ENCODE measurements at regions not wholly inside any gene's neighbourhood (a gene's known extent, or its start where the extent isn't known, plus 50 kb on each side); places are given as distances from the start of the nearest gene placed in this dataset.

DNA sequence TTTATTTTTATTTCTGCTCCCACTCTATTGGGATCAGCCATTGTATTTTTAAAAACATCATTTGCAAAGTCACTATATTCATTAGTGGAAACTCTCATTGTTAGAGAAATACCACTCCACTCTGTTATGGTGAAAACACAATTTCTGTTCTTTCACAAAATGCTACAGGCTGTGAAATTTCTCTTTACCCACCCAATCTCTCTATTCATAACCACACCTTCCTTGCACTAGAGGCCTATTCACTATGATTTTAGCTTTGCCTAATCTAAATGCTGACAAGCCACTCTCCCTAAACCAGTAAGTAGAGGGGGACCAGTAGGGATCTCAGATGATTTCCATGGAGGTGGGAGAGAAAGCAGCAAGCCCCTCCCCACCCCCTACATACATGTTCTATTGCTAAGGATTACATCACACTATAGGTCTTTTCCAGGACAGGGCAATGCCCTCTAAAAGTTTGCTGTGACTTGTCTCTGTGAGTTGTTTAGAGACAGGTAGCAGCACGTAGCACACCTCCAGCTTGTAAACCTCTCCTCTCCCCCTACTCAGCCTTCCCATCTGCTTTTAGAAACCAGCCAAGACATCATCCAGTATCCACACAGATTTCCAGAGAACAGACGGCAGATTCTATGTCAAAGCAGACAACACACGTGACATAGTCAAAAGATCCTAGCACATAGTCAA lies 58.3 kb upstream of the PPP1R3C start:
- no peak for DNase-seq (ENCODE audit: low spot score)

DNA sequence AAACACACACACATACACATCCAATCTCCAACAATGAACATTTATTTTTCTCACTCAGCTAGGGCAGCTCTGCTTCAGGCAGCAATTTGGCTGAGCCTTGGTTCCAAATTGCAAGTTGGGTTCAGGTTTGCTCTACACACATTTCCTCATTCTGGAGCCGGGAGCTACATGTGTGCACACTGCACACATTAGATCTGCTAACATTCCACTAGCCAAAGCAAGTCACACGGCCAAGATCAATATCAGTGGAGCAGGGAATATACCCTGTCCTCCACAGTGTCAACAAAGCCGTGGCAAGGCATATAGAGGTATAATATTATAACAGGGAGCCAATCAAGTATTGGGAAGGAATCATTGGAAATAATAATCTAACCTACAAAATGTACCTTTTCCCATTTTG lies 57.5 kb upstream of the PPP1R3C start:
- no peak for DNase-seq (ENCODE audit: low spot score)

DNA sequence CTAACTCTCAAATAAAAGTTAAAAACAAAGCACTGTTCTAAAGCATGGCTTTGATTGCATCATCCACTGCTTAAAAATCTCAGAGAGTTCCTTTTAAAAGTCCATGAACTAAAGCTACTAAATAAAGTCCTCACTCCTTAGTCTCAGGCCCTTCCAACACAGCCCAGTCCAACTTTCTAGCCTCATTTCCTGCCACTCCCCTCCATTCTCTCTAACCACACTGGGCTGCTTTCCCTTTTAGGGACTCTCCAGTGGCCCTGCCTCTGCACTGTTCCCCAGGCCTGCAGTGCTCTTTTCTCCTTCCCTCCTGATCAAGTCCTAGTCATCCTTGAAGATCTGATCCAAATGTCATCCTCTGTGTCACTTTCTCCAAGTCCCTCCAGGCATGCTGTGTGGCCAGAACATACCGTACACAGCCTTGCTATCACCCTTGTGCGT lies 56.9 kb upstream of the PPP1R3C start:
- no peak for DNase-seq (ENCODE audit: low spot score)

DNA sequence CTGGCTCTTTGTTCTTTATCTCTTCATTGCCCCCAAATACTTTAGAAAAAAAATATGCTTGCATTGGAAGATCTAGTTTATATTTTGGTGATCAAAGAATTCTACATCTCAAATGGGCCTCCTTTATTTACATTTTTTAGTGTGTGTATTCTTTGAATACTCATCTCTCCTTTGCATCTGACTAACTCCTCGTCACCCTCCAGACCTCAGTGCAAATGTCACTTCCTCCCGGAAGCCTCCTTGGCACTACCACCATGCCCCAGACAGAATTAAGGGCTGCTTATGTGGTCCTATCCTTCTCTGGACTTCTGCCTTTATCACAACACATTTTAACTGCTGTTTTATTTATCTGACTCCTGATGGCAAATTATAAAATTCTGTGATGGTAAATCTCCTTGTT lies 52.0 kb upstream of the PPP1R3C start:
- DNase-seq (ENCODE audit: low spot score): no peak

DNA sequence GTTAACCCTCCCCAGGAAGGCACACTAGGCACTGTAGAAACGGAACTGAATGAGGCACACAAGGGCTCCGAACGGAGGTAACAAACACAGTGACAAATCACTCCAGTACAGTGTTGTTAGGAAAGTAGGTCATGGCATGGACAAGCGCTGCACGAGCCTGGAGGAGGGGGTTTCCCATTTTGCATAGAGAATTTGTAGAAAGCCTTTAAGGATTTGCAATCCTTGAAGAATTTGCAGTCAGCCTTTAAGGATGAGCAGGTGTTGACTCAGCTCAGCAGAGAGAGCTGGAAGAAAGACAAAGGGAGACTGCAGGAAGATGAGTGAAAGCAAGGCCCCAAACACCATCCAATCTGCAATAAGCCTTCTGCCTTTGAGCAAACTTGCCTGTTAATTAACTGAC lies 51.1 kb upstream of the PPP1R3C start:
- DNase-seq (ENCODE audit: low spot score): no peak

DNA sequence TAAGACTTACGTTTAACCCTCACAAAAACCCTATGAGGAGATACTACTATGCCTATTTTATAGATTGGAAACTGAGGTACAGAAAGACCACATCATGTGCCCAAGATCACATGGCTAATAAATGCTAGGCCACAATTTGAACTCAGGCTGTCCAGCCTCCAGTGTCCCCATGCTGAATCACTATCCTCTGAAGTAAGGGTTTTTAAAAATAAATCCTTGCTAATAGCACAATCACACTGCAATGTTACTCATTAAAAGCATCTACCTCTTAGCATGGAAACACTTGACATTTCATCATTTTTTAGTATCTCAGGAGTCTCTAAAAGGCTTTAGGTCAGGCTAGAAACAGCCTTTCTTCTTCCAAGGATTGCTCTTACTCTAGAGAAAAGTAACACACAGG lies 50.0 kb upstream of the PPP1R3C start:
- no peak for DNase-seq (ENCODE audit: low spot score)

All from CD4-positive, alpha-beta T cell treated with Interleukin-2 at 100 ng/mL for 4 hours (primary cell).